ENCODE measurements at regions not wholly inside any gene's neighbourhood (a gene's known extent, or its start where the extent isn't known, plus 50 kb on each side); places are given as distances from the start of the nearest gene placed in this dataset.
A peak's percentile ranks its signal among the peaks of the same experiment; 100 is the strongest.

GRCh38 chr1:244224487-244225430 lies 173.7 kb downstream of the ZBTB18 start:
- no peak for DNase-seq (ENCODE audit: low read depth)
- no peak overlapping the region for H3K4me3 ChIP-seq (ENCODE audit: low read depth, low read length)
- TF ChIP-seq CTCF (IDR thresholded peaks at IDR 0.05; ENCODE audit: low read depth, low read length, missing control alignments) = no peak

- no peak overlapping the region for H3K4me3 ChIP-seq (ENCODE audit: low read depth, low read length)
- TF ChIP-seq CTCF (IDR thresholded peaks at IDR 0.05; ENCODE audit: low read depth, low read length, missing control alignments) = no peak
- no peak for DNase-seq (ENCODE audit: low read depth)
Measured at GRCh38 chr1:244226435-244226834, 175.4 kb downstream of the ZBTB18 start.

GRCh38 chr1:244230470-244230869 lies 179.4 kb downstream of the ZBTB18 start:
- no peak overlapping the region for H3K4me3 ChIP-seq (ENCODE audit: low read depth, low read length)
- TF ChIP-seq CTCF (IDR thresholded peaks at IDR 0.05; ENCODE audit: low read depth, low read length, missing control alignments) = no peak

GRCh38 chr1:244231193-244231571 lies 180.1 kb downstream of the ZBTB18 start:
- H3K4me3 ChIP-seq (ENCODE audit: low read depth, low read length) = no peak overlapping the region
- DNase-seq (ENCODE audit: low read depth) = no peak
- TF ChIP-seq CTCF (IDR thresholded peaks at IDR 0.05; ENCODE audit: low read depth, low read length, missing control alignments) = no peak

More at GRCh38 chr1:244230470-244230869, 179.4 kb downstream of the ZBTB18 start:
- DNase-seq (ENCODE audit: low read depth) = no peak

GRCh38 chr1:244231572-244232315 lies 180.7 kb downstream of the ZBTB18 start:
- peak overlapping the region; percentile 9; the same call in 1 of the 2 replicates for H3K4me3 ChIP-seq (ENCODE audit: low read depth, low read length)
- TF ChIP-seq CTCF (IDR thresholded peaks at IDR 0.05; ENCODE audit: low read depth, low read length, missing control alignments) = no peak
- DNase-seq (ENCODE audit: low read depth) = no peak

- DNase-seq (ENCODE audit: low read depth) = no peak
- TF ChIP-seq CTCF (IDR thresholded peaks at IDR 0.05; ENCODE audit: low read depth, low read length, missing control alignments) = no peak
- H3K4me3 ChIP-seq (ENCODE audit: low read depth, low read length) = no peak overlapping the region
Measured at GRCh38 chr1:244234009-244234643, 183.0 kb downstream of the ZBTB18 start.
